NCI-H2227 treated with DMSO at 0.1 percent for 48 hours (cell line): ENCODE measurements at regions not wholly inside any gene's neighbourhood (a gene's known extent, or its start where the extent isn't known, plus 50 kb on each side); places are given as distances from the start of the nearest gene placed in this dataset.

ENCODE experiments used
- DNase-seq: peaks from one replicate; lab custom pipeline; 2025; lab: John Stamatoyannopoulos, UW

- no peak for DNase-seq
Observed at GRCh38 chr9:28730111-28730510, 1156.8 kb upstream of the C9orf72 start.

DNA sequence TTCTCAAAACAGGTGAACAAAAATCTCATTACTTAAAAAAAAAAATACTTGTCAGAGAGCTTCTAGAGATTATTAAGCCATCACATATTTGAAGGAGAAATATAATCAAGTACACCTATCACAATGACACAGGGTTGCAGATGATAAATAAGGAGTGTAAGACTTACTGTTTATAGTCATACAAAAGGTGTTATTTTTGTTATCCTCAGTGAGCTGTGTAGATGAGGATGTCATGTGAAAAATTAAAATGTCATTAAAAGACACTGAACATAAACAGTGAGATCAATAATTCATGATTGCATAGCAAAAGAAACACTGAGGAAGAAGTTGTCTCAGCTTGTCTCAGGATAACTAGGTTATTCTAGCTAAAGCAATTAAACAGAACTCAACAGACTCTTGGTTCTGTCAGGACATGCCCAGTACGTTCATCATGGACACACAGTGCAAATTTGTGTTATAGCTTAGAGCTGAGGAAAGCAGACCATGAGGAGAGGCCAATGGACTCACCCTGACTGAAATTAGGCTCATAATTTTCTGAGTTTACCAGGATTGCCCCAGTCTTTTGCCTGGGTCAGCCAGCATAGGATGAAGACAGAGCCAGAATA lies 1162.6 kb upstream of the C9orf72 start:
- no peak for DNase-seq

- no peak for DNase-seq
Observed at GRCh38 chr9:28741459-28741858, 1168.2 kb upstream of the C9orf72 start.

GRCh38 chr9:28747351-28747985 lies 1174.2 kb upstream of the C9orf72 start:
- DNase-seq, result no peak

DNA sequence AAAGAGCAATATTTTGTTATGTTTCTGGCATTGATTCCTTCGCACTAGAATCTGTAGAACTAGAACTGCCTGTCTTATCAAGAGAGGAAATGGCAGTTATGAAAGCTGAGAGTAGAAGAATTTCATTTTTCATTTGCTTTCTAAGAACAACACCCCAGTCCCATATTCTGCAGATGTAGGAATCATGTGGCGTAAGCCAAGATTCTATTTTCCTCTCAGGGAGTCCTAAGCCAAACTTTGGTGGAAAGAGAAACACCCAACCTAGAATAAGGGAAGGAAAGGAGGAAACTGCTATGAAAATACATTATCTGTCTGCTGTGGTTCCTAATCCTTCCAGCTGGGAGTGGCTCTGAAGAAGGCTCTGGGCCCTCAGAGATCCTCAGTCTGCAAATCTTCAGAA lies 1176.9 kb upstream of the C9orf72 start:
- no peak for DNase-seq

- no peak for DNase-seq
Observed at GRCh38 chr9:28758341-28758740, 1185.1 kb upstream of the C9orf72 start.

DNA sequence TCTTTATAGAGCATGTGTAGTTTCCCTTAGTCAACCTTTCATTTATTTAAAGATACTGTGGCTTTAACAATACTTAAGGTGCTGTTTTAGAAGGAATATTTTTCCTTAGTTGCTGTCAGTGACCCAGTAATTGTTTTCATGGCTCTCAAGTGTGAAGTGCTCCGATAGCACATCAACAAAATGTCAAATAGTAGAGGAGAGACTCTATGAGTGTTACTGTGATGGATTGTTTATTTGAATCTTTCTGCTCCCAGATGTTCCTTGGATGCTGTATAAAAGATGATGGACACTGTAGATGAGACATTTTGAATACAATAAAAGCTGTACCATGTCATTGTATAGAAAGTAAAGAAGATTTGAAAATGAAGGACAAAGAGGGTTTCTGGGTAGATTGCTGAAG lies 1185.7 kb upstream of the C9orf72 start:
- DNase-seq, result no peak

DNA sequence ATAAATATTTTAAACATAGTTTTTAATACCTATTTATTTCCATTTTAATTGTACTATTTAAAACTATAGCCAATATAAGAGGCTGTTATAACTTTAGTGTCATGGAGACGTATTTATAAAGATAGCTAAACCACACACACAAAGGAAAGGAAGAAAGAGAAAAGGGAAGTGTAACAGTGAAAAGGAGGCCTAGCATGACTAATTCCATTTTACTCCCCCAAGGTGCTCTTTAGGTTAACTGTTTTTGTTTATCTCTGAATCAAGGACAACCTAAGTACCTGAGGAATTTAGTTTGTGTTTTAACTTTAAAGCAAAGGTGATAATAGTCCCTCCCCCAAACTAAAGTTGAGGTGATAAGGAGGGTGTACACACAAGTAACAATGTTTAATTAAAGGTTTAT lies 1188.9 kb upstream of the C9orf72 start:
- DNase-seq, result no peak

DNA sequence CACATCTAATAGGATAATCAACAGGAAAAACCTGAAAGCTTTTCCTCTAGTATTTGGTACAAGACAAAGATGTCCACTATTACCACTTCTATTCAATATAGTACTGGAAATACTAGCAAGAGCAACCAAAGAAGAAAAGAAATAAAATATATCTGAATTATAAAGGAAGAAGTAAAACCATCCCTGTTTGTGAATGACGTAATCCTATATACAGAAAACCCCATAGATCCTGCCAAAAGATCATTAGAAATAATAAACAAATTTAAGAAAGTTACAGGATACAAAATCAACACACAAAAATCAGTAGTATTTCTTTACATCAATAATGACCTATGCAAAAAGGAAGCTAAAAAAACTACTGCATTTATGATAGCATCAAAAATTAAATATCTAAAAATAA lies 1191.3 kb upstream of the C9orf72 start:
- no peak for DNase-seq

GRCh38 chr9:28770226-28770625 lies 1196.9 kb upstream of the C9orf72 start:
- DNase-seq, result no peak

GRCh38 chr9:28770827-28771226 lies 1197.5 kb upstream of the C9orf72 start:
- DNase-seq, result no peak

GRCh38 chr9:28774433-28775235 lies 1201.4 kb upstream of the C9orf72 start:
- no peak for DNase-seq

DNA sequence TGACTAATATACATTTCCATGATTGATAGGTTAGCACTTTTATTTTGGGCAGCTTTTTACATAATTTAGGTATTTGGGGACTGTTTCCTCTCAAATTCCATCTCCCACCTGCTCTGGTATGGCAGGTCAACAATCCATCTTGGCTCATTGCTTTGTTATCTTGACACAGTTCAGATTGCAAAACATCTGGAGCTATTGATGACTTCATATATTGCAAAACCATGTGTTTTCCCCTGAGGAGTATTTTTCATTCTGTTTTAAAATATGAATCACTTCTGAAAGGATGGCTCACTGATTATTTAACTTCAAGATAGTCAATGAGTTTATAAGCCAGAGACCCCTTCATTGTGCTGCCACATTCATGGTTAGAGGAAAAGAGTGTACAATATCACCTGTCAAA lies 1206.0 kb upstream of the C9orf72 start:
- DNase-seq, result no peak

DNA sequence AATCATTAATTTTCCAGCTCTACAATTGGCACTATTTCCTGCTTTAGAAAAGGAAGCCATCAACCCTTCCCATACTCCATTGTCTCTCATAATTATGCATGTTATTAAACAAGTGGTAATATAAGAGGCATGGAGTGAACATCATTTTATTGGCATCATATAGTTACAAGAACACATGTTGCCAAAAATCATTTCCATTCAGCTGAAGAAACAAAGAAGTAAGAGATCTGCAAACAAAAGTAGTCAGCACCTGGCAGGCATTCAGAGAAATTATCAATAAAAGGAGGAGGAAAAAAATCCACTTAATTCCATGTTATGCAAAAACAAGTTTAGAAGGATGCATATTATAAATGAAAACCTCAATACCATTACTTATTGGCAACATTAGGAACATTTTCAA lies 1208.2 kb upstream of the C9orf72 start:
- DNase-seq, result no peak

DNA sequence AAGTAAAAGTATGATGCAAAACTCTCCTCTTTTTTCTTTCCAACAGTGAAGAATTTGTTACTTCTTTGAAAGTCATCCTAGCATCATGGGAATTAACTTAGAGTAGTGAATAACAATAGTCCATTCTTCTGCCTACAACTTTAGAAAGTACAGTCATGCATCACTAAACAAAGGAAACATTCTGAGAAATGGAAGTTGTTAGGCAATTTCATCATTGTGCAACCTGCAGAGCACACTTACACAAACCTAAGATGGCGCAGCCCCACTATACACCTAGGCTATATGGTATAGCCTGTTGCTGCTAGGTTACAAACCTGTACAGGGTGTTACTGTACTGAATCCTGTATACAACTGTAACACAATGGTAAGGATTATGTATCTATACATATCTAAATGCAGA lies 1209.3 kb upstream of the C9orf72 start:
- no peak for DNase-seq

- no peak for DNase-seq
Observed at GRCh38 chr9:28792716-28793115, 1219.4 kb upstream of the C9orf72 start.

- no peak for DNase-seq
Observed at GRCh38 chr9:28799876-28800275, 1226.6 kb upstream of the C9orf72 start.

GRCh38 chr9:28801144-28801799 lies 1228.0 kb upstream of the C9orf72 start:
- no peak for DNase-seq

DNA sequence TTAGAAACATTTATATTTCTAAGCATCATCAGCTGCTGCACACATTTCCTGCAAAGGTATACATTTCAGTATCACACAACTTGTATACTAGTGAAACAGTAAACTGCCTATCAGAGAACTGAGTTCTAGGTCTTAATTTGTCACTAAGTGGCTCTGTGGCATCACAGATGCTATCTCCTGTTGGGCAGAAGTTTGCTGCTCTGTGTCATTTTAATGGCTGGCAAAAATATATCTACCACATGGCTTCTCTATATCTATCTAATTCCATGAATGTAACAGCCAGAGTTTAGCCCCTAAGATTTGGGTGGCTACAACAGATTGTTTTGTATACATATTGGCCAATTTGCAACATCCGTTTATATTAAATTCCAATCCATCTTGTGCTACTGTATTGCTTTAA lies 1231.9 kb upstream of the C9orf72 start:
- no peak for DNase-seq

GRCh38 chr9:28808042-28808441 lies 1234.8 kb upstream of the C9orf72 start:
- no peak for DNase-seq

DNA sequence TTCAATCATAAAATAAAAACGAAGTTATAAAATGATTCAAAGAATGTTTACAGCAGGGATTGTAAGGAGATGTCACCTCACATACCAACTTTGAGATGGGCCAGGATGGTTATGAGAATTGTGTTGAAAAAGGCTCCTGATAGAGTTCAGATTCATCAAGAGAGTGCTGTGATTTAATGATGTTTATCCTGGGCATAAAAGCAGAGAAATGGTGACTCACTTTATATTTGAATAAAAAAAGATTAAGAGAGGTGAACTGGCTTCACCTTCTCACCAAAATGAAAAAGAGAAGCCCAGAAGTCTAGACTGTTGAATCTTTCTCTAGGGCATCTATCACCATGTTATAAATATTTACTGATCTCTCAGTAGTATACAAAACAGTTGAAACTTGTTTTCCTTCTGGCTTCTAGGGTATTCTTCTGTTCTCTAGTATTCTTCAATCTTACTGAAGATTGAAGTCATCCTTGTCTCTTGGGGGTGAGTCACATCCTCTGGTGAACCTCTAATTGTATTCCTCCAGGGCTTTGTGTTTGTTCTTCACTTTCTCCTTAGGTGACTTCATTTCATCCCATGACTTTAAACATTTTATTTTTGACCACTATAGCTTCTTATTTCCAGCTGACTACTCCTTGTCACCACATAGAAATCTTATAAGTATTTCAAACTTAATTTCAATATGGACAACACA lies 1237.3 kb upstream of the C9orf72 start:
- no peak for DNase-seq

- DNase-seq, result no peak
Observed at GRCh38 chr9:28820741-28821140, 1247.5 kb upstream of the C9orf72 start.
